Stimulated activated CD4-positive, alpha-beta T cell treated with anti-CD3 and anti-CD28 coated beads, Interleukin-2, amount 100 ng/mL, for 24 hours (primary cell): ENCODE measurements at regions not wholly inside any gene's neighbourhood (a gene's known extent, or its start where the extent isn't known, plus 50 kb on each side); places are given as distances from the start of the nearest gene placed in this dataset.

Experiments
- DNase-seq, 2 donors: peaks; one replicate each; pipeline ENCODE4 v3.0.0-alpha.2; 2020

DNA sequence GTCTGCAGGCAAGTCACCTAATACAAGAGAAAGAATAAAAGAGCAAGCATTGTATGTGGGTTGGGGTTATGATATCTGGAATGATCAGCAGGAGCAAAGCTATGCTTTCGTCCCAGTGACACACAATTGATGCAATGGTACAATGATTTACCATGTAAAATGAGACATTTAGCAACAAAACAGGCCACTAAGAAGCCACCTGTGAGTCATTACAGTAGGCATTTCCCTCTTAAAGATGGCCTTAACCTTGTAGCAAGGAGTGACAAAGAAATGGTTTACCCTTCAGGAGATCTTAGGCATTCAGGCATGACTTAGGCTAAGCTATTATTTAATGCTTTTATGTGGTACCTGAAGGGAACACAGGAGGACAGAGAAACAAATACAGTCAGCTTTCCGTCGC lies 373.3 kb upstream of the RBMS3 start:
- no peak for DNase-seq

DNA sequence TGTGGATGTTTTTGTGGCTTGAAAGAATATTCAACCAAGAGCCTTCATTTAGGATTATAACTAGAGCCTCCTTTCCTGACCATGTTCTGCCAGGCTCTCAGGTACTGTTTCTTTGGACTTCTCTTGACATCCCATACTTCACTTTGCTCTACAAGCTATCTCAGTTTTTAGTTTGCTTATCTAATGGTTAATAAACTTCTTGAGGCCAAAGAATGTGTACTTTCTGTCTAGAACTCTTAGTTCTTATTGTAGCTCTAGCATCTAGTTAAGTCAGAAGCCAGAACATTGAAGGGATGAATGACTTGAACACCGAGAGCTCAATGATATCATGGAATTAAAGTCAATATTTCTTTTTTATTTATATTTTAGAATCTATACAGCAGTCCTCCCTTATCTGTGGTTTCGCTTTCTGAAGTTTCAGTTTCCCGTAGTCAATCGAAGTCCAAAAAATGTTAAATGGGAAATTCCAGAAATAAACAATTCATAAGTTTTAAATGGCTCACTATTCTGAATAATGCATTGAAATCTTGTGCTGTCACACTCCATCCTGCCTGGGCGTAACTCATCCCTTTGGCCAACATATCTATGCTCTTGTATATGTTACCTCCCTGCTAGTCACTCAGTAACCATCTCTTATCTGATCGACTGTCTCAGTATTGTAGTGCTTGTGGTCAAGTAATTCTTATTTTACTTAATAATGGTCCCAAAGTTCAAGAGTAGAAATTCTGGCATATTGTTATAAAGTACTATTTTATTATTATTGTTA lies 368.6 kb upstream of the RBMS3 start:
- DNase-seq, result no peak

DNA sequence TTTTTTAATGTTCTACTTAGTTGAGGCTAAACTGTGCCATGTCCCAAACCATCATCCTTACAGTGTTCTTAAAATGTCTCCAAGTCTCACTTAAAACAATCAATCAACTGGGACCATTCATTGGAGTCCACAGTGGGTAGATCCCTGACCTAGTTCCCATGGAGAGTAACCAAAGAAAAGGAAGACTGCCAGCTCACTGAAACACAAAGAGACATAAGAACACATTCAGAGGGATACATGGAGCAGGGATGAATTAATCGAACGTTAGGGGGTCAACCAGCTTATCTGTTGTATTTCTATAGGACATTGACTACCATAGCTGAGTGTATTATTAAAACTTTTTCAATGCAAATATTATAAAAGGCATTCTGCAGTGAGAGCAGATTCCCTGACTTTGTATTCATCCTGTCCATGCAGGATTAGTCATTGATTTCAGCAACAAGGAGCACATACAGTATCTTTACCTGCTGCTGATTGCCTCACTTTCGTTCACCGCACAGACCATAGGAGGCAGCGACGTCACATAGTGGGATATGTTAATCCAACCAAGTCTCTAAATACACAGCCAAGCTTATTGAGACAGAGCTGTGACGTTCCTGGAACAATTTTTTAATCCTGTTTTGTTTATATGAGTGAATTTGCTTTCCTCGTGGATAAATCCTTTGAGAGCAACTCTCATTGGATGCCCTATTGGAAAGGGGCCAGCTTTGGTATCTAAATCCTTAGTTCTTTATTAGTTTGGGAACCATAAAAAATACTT lies 364.9 kb upstream of the RBMS3 start:
- DNase-seq, result peak in 1 of 2 donors; percentile 12

DNA sequence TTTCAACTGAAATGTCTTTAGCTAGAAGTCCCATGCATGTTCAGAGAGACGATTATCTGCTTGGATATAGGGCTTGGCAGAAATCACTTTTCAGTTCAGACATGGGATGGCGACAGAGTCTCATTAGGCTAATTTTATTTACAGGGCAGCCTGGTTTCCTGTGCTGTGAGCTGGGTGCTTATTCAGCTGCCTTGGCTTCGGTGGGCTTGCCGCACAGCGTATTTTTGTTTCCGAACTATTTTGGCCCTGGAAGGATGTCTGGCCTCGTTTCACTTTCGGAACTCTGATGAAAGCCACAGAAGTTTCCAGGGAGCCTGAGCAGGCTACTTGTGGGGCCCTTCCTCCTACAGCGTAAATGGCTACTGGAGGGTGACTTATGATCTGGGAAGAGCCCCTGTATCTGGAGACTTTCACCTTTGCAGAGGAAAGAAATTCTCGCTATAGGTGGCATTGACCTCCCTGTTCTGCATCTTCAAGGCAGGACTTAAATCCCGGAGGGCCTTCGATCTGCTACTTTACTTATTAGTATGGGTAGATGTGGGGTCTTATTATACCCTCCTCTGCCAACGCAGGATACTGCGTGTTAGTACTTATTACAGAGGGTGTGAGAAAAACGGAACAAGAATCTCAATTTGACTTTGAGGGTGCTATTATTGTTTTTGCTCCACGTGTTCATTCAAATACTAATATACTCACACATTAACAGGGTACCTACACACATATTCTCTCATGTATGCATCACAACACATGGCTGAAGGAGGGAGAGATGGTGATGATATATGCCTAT lies 364.0 kb upstream of the RBMS3 start:
- DNase-seq, result peak in 1 of 2 donors; percentile 5

DNA sequence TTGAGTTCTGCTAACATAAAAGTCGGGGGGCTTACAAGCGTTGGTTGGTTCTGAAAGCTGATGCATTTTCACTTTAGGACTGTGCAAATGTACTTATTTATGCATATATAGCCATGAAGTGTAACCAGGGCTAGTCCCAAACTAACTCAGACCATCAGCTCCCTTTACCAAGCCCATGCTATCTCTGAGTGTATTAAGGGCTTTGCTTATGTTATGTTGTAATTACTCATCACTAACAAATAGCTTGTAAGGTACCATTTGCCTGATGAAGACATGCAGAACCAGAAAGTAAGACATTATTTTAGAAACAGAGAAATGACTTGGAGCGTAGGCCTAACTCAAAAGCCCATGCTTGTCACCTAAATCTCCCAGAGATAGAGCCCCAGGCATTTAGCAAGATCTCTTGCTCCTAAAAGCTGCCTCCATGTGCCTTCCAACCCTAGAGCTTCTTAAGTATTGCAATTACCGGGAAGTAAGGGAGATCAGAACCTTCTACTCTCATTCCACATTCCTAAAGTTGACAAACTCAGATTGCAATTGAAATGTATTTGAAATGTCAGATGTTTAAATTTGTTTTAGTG lies 362.9 kb upstream of the RBMS3 start:
- no peak for DNase-seq

DNA sequence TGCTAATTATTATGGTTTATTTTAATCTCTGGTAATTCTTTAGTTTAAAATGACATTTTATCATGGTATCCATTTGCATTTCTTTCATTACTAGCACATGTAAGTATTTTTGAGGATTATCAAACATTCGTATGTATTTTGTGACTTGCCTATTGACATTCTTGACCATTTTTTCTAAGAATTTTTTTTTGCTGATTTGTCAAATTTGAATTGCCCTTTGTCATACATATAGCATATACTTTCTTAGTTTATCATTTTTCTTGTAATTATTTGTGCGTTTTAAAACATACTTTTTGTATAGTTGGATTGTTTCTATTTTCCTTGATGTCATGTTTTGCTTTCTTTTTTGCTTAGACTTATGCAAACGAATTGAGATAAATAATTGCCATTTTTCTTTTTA lies 358.5 kb upstream of the RBMS3 start:
- no peak for DNase-seq

DNA sequence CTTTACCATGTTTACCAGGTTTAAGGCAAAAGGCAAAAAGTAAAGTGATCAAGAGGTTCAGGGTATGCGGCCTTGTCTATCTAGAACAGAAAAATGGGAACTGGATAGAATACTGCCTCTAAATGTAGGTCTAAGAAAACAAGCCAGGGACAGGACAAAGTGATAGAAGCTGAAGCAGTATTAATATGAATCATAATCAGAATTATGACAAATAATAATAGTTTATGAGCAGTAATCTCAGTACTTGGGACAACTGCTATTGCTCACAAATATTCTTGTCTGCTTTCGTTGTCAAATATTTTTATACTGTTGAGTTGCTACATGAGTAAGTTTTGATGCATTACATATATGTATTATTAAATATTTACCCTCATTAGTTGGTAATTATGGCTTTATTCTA lies 356.9 kb upstream of the RBMS3 start:
- no peak for DNase-seq

DNA sequence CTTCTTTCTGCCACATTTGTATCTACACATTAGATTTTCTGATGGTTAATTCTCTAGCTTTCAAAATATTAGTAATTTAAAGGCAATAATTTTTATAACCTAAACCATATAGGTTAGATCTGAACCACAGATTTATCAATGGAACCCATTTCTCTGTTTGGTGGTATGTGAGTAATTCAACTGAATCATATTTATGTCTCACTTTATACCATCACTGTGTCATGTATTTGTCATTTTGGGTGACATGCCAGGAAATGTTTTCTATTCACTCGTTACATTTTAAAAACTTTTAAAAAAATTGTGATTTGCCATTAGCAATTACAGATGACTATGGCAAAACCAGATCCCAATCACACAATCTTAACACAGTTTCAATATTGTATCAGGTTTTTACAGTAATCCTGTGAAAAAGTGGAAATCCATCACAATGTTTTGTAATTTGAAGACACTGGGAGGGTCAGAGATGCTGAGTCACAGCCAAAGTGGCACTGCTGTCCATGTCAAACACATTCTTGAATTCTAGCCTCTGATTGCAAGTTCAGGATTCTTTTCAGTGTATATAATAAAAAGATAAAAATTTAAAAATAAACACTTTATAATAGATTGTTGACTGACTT lies 356.0 kb upstream of the RBMS3 start:
- DNase-seq, result no peak

DNA sequence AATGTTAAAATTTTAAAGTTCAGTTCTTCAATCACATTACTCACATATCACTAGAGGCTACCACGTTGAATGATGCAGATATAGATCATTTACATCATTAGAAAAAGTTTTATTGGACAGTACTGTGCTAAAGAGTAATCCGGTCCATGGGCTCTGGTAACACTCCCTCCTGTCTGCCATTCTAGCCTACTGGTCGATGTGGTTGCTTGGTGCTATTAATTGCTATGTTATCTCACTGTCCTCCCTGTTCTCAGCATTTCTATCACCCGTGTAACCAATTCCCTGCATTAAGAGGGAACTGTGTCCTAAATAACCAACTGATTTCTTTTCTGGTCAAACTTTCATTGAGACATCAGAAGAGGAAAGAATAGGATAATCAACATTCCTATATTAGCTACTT lies 347.5 kb upstream of the RBMS3 start:
- DNase-seq, result no peak

DNA sequence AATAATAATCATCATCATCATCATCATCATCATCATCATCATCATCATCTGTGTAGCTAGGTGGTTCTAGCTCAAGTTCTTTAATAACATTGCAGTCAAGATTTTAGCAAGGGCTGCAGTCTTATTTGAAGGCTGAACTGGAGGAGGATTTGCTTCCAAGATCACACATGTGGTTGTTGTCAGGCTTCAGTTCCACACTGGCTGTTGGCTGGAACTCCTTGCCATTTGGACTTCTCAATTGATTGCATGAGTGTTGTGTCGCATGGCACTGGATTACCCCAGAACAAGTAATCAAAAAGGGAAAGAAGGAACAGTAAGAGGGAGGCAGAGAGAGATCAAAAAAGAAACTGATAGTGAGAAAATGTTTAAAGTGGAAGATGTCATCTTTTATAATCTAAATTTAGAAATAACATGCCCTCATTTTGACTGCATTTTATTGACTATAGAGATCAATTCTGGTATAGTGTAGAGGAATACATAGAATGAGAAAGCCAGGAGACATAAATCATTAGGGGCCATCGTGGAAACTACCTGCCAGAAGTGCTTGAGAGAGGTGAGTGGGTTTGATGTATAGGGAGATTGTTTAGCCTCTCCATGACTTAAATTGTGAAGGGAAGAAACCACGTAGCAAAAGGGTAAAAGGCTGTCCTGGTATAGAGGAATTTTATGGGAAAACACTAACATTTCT lies 346.6 kb upstream of the RBMS3 start:
- DNase-seq, result no peak

DNA sequence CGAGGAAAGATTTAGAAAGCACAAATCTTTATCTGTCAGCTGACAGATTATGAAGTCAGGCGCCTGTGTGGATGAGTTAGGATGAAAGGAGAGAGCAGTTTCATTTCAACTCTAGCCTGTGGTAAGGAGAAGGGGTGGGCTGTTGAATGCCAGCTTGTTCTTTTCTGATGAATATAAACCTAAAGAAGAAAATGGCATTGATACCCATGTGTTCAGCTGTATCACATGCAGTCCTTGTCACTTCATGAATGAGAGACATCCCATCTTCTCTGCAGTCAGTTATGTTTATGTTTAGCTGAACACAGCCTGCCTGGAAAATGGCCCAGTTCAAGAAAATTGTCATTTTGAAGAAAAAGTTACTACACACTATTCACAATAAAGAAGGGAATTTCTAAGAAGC lies 345.7 kb upstream of the RBMS3 start:
- DNase-seq, result no peak

DNA sequence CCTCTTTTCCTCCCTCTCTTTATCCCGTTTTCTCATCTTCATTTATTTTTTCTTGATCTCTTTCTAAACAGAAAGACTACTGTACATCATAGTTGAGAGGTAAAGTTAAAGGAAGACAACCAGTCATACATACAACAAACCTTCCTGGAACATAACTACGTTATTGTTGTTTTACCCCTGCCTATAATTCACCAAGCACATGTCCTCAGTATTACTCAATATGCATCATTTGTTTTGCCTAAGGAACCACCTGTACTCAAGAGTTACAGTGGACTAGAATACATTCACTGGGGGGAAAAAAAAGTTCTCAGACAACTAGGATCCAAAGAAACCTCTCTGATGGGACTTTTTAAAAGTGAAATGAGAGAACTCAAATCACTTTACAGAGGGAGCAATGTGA lies 344.7 kb upstream of the RBMS3 start:
- no peak for DNase-seq

DNA sequence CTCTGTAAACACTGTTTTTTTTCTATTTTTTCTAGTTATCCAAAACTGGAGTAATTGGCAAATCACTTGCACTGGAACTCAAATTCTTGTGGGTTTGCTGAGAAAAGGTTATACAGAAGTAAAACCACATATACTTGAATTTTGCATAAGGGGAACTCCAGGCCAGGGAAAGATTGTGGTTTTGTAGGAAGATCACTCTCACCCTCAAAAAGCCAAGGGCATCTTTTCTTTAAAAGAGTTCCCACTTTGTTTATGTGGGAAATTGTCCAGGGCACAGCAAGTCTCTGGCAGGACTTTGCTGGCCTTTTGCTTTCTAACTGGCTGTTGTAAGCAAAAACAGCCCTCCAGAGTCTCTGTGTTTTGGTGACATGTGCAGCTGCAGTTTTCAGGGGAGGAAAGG lies 340.3 kb upstream of the RBMS3 start:
- DNase-seq, result no peak

DNA sequence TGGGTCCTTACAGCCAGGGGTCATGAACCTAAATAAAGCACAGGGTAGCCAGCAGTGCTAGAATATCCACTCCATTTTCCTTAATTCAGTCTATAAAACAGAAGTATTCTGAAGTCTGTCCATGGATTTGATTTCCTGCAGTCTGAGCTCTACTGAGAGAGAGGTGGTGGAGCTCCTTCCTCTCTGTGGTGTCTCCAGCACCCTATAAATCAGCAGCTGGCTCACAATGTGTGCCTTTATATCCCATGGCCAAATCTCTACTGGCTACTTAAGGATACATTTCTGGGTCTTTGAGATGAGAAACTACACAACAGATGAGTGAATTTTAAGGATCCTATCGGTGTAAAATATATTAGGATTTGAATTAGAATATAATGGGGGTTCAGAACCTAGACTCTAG lies 339.9 kb upstream of the RBMS3 start:
- no peak for DNase-seq

DNA sequence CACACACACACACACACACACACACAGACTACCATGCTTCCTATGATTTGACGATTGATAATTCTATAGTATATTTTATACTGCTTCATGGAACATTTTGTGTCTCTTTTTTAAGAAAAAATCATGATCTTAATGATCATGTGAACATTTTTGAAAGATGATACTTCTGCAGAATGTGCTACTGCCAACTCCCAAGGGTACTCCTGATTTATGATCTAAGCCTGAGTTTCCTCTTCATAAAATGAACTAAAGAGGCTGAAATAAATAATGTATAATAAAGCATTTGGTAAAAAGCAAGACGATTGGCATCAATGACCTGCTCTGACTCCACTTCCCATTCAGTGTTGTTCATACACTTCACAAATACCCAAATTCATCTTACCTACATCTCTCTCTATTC lies 333.8 kb upstream of the RBMS3 start:
- no peak for DNase-seq

DNA sequence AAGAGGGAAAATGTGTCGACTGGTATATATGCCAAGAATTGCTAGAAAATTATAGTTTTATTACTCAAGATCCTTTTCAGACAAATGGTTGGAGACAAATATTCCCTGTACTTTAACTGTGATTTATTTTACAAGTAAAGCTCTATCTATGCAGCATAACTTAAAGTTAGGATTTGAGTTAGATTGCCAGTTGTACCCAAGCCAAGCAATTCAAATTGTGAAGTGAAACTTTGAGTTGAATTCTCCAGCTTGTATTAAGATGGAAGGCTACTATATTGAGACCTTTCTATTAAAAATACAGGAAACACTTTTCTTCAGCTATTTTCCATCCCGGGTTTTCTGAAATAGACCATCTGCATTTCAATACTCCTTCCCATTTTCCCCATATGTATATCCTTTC lies 333.1 kb upstream of the RBMS3 start:
- no peak for DNase-seq

DNA sequence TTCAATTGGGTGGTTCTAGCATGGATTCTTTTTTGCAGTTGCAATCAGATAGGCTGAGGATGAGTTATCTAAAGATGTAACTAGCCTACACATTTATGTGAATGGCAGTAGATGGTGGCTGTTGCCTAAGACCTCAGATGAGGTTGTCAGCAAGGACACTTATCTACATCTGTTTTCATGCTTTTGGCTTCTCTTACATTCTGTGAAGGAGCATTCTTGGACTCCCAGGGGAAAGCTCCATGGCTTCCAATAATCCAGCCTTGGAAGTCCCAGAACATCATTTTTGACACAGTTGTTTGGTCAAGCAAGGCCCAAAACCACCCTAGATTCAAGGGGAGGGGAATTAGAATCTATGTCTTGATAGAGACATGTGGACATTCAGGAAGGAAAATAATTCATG lies 332.2 kb upstream of the RBMS3 start:
- DNase-seq, result no peak

DNA sequence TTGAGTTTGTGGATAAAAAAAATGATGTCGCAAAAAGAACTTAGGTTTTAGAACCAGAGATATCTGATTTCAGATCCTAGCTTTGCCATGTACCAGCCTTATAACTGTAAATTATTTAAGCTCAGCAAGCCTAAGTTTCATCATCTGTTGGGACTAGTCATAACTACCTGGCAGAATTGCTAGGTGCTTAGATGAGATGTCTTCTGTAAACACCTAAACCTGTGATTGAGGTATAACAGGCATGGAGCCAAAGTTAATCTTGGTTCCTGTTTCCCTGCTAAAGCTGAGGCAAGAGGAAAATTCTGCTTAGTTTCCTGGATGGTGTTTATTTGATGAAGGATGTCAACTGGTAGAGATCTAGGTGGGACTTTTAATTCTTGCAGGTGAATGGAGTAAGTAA lies 331.3 kb upstream of the RBMS3 start:
- no peak for DNase-seq

DNA sequence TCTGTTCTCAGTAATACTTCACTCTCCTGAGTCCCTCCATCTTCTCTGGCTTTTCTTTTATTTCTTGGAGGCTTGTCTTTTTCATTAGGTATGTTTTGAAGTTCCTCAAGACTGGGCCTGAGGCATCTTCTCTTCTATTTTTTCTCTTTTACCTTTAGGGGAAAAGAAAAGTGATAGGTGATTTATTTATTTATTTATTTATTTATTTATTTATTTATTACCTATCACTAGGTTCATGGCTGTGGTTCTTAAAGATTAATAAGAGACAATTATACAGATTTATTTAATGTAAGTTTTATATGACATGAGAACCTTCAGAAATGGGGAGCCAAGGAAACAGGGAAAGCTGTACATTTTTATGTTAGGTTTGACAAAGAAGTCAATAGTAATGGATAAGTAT lies 330.3 kb upstream of the RBMS3 start:
- DNase-seq, result no peak

DNA sequence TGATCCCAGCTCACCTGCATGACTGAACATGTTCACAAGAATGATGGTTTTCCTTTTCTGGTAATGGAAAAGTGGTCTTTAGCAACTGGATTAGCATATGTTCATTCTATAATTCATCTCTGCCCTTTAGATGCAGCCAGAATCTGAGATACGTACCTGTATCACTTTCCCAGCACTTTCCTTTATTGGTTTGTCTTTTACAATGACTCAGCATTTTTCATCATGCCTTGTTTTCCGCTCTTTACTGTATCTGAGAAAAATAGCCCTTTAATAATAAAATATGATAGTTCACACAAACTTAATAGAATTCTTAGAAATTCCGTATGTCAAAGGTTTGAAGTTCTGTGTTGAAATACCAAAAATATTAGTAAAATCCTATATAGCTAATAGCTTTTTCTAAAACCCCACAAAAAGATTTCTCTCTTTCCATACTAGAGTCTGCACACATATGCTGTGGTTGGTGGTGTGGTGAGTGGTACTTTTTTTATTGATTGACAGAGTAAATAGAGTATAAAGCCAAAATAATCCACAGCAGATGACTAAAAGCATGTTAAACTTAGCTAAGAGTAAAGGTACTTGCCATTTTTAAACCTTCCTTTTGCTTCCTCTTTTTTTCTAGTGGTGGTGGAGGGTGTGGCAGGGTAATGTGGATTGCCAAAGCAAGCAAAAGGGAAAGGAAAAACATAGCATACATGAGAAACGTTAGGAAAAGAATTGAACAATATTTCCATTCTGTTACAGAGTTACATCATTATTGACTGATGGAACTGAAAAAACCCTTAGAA lies 328.9 kb upstream of the RBMS3 start:
- no peak for DNase-seq

DNA sequence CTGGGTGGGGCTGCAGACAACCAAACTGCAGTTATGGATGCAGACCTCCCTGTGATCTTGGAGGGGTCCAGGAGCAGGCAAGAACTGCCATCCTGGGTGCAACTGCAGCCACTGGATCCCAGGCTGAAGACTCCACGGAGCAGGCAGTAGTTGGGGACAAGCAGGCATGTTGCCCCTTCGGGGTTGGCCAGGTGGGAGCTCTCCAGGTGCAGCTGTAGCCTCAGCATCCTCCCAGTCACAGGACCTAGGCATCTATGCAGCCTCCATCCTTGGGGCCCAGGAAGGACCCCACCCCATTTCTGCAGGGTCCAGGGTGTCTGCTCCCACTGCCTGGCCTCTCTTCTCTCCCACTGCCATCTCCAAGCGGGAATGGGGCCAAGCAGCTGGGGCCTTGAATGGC lies 322.2 kb upstream of the RBMS3 start:
- no peak for DNase-seq

DNA sequence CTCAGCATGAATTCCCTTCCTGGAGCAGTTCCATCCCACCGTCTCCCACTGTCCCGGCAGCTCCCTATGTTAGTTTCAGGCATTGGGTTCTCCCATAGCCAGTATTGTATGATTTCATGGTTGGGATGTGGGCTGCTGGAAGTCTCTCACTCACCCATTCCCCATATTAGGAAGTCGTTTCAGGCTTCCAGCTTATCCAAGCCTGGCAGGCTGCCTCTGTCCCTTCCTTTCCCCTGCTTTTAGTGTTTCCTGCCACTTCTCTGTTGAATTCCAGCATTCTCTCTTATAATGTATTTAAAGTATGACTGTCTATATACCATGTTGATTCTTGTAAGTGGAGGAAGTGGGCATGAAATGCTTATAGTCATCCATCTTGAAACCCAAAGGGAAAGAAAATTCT lies 309.7 kb upstream of the RBMS3 start:
- DNase-seq, result no peak
